ENCODE measurements at regions not wholly inside any gene's neighbourhood (a gene's known extent, or its start where the extent isn't known, plus 50 kb on each side); places are given as distances from the start of the nearest gene placed in this dataset.

GRCh38 chr6:14425805-14426204 is 308.2 kb downstream of the CD83 start:
- no peaks in the 10 kb centered on the region for H3K23me2 ChIP-seq (ENCODE audit: insufficient read length, low read depth, low read length, poor library complexity, severe bottlenecking)
- no peak overlapping the region for H4K8ac ChIP-seq (replicated peaks; ENCODE audit: insufficient read length, low read depth, low read length)
- WGBS (ENCODE audit: extremely low coverage, insufficient read length, low lambda C conversion rate) = no CpG with 5 or more reads among the region's 6 CpGs
- H2BK120ac ChIP-seq (ENCODE audit: low read depth, low read length, poor library complexity, severe bottlenecking) = no peak overlapping the region
- no peak overlapping the region for H3K23ac ChIP-seq (ENCODE audit: insufficient read length, low read depth, low read length)
- H3K9me3 ChIP-seq (ENCODE audit: control insufficient read depth, low read depth, low read length) = no peaks in the 10 kb centered on the region
- no peaks in the 10 kb centered on the region for H3K4me1 ChIP-seq (ENCODE audit: insufficient read depth, low read length)
- H2AFZ ChIP-seq (ENCODE audit: low read length) = no peak overlapping the region
- no peaks in the 10 kb centered on the region for H4K20me1 ChIP-seq (ENCODE audit: control insufficient read depth, insufficient read depth, insufficient read length)
- H3K9ac ChIP-seq (ENCODE audit: extremely low read depth, insufficient read length, low read length) = no peak overlapping the region
- no peak overlapping the region for H4K5ac ChIP-seq (ENCODE audit: insufficient read length, low read depth, low read length)
- H3K79me2 ChIP-seq (ENCODE audit: insufficient read depth, low read length) = no peaks in the 10 kb centered on the region
- H3K27ac ChIP-seq (ENCODE audit: insufficient read length, low read depth, low read length) = no peak overlapping the region
- H3K4me3 Mint-ChIP-seq = no peak overlapping the region
- no peak overlapping the region for H3K4ac ChIP-seq (ENCODE audit: low read depth, low read length)
- no peaks in the 10 kb centered on the region for H3K27me3 ChIP-seq (ENCODE audit: insufficient read depth, low read length)
- H2BK15ac ChIP-seq (ENCODE audit: low read depth, low read length) = no peak overlapping the region
- H2BK12ac ChIP-seq (ENCODE audit: insufficient read length, low read depth, low read length) = no peak overlapping the region
- TF ChIP-seq, protein P1, sequence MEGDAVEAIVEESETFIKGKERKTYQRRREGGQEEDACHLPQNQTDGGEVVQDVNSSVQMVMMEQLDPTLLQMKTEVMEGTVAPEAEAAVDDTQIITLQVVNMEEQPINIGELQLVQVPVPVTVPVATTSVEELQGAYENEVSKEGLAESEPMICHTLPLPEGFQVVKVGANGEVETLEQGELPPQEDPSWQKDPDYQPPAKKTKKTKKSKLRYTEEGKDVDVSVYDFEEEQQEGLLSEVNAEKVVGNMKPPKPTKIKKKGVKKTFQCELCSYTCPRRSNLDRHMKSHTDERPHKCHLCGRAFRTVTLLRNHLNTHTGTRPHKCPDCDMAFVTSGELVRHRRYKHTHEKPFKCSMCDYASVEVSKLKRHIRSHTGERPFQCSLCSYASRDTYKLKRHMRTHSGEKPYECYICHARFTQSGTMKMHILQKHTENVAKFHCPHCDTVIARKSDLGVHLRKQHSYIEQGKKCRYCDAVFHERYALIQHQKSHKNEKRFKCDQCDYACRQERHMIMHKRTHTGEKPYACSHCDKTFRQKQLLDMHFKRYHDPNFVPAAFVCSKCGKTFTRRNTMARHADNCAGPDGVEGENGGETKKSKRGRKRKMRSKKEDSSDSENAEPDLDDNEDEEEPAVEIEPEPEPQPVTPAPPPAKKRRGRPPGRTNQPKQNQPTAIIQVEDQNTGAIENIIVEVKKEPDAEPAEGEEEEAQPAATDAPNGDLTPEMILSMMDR (conservative IDR thresholded peaks at IDR 0.05) = no peak
- H3K4me1 Mint-ChIP-seq = peaks cover 12 to 17% of the 10 kb centered on the region in 2 experiments
- H3K27ac Mint-ChIP-seq = no peak overlapping the region
- no peak overlapping the region for H3K14ac ChIP-seq (ENCODE audit: insufficient read depth, low read length)
- H3K36me3 Mint-ChIP-seq (ENCODE audit: insufficient read depth in 1 of 3, low read depth in 3 of 3) = no peaks in the 10 kb centered on the region; a peak in 1 of 7 replicates
- H3T11ph ChIP-seq (ENCODE audit: low read length) = no peak overlapping the region
- no peak overlapping the region for H3K4me2 ChIP-seq (ENCODE audit: insufficient read depth, insufficient read length, low read length)
- no peak overlapping the region for H3K56ac ChIP-seq (ENCODE audit: insufficient read length, low read depth, low read length)
- no peak overlapping the region for H3K18ac ChIP-seq (ENCODE audit: insufficient read length, low read depth, low read length)
- no peaks in the 10 kb centered on the region for H3K9me3 Mint-ChIP-seq
- no peak overlapping the region for H2AK5ac ChIP-seq (ENCODE audit: insufficient read length, low read length)
- H3K27me3 Mint-ChIP-seq (ENCODE audit: low read depth) = no peaks in the 10 kb centered on the region
- no peak overlapping the region for H4K91ac ChIP-seq (ENCODE audit: insufficient read length, low read depth, low read length)
- H3K79me1 ChIP-seq (ENCODE audit: insufficient read depth, low read depth, low read length, poor library complexity, severe bottlenecking) = no peaks in the 10 kb centered on the region
- DNase-seq = no peak
- no peak overlapping the region for H2BK20ac ChIP-seq (ENCODE audit: low read depth, low read length, poor library complexity, severe bottlenecking)
- H2BK5ac ChIP-seq (ENCODE audit: insufficient read length, low read length) = no peak overlapping the region
